Mucosa of descending colon (tissue), 3 donors: ENCODE measurements at regions not wholly inside any gene's neighbourhood (a gene's known extent, or its start where the extent isn't known, plus 50 kb on each side); places are given as distances from the start of the nearest gene placed in this dataset.

Source experiments
- ATAC-seq: fragments of 200-7000 bp; cut with Tn5 transposase; one replicate; pipeline ENCODE4 v1.9.1; 2020; ENCODE audit warnings: mild to moderate bottlenecking, moderate library complexity
- DNase-seq, 3 donors: peaks; one replicate each; pipeline ENCODE4 v3.0.0-alpha.2; 2020
- H3K36me3 ChIP-seq: fragments of 200-600 bp; one replicate; pipeline ENCODE4 v1.8.0; 2021; ENCODE audit warnings: low read depth, mild to moderate bottlenecking
- H3K4me1 ChIP-seq: fragments of 200-600 bp; one replicate; pipeline ENCODE4 v1.8.0; 2021; ENCODE audit warnings: low read depth, mild to moderate bottlenecking
- H3K4me3 ChIP-seq: fragments of 200-600 bp; one replicate; pipeline ENCODE4 v1.8.0; 2021; ENCODE audit warnings: mild to moderate bottlenecking
- H3K9me3 ChIP-seq: fragments of 200-600 bp; one replicate; pipeline ENCODE4 v1.8.0; 2021; ENCODE audit warnings: mild to moderate bottlenecking
- CTCF ChIP-seq: fragments of 200-600 bp; IDR thresholded peaks from one replicate; pipeline ENCODE4 v1.8.0; 2022; ENCODE audit warnings: antibody characterized with exemption, mild to moderate bottlenecking
- intact Hi-C, 2 donors: fragments of 100-400 bp; cut with DNase I in 1 of 2; cut with micrococcal nuclease in 1 of 2; formaldehyde crosslinking; loops; one replicate each; pipeline versions ENCODE4 v1.11.0 to v1.11.1; 2022; cut with DNase I, micrococcal nuclease
- donor health status: DM: no; HTN: no; CAD: no; lungs with moderate emphysema.
- donor health status: DM: no; HTN: no; CAD: no.
- donor health status: DM: no; HTN: yes; CAD: no.

- TF ChIP-seq CTCF = no peak
- no peak overlapping the region for H3K4me3 ChIP-seq
- DNase-seq (no peak), ATAC-seq (no peak)
- H3K4me1 ChIP-seq = no peaks in the 10 kb centered on the region
- intact Hi-C loops = no loop called here
- no peaks in the 10 kb centered on the region for H3K36me3 ChIP-seq
- peaks cover 7% of the 10 kb centered on the region for H3K9me3 ChIP-seq
Measured at GRCh38 chr10:125392154-125392553, 231.8 kb upstream of the CTBP2 start.

GRCh38 chr10:125389648-125390047, 229.3 kb upstream of the CTBP2 start:
- TF ChIP-seq CTCF = no peak
- intact Hi-C loops = no loop called here
- DNase-seq = no peak
- no peaks in the 10 kb centered on the region for H3K4me1 ChIP-seq
- ATAC-seq = no peak
- no peak overlapping the region for H3K4me3 ChIP-seq
- peaks cover 7% of the 10 kb centered on the region for H3K9me3 ChIP-seq
- no peaks in the 10 kb centered on the region for H3K36me3 ChIP-seq

- Histone ChIP-seq H3K4me3 (no peak overlapping the region), H3K4me1 (no peaks in the 10 kb centered on the region), H3K9me3 (no peaks in the 10 kb centered on the region), H3K36me3 (no peaks in the 10 kb centered on the region)
- intact Hi-C loops = no loop called here
- no peak for TF ChIP-seq CTCF
- DNase-seq (no peak), ATAC-seq (no peak)
Measured at GRCh38 chr10:125379592-125379991, 219.2 kb upstream of the CTBP2 start.

- ATAC-seq (no peak), DNase-seq (no peak)
- no peaks in the 10 kb centered on the region for H3K9me3 ChIP-seq
- no peak overlapping the region for H3K4me3 ChIP-seq
- no peaks in the 10 kb centered on the region for H3K4me1 ChIP-seq
- intact Hi-C loops = no loop called here
- TF ChIP-seq CTCF = no peak
- no peaks in the 10 kb centered on the region for H3K36me3 ChIP-seq
Measured at GRCh38 chr10:125377368-125377767, 217.0 kb upstream of the CTBP2 start.

- DNase-seq (no peak), ATAC-seq (peak; percentile 43)
- H3K4me3 ChIP-seq = no peak overlapping the region
- no peaks in the 10 kb centered on the region for H3K9me3 ChIP-seq
- TF ChIP-seq CTCF = no peak
- intact Hi-C loops = no loop called here
- H3K36me3 ChIP-seq = no peaks in the 10 kb centered on the region
- H3K4me1 ChIP-seq = no peaks in the 10 kb centered on the region
Measured at GRCh38 chr10:125375210-125375609, 214.8 kb upstream of the CTBP2 start.

- ATAC-seq (no peak), DNase-seq (no peak)
- intact Hi-C loops = no loop called here
- no peak overlapping the region for H3K4me3 ChIP-seq
- TF ChIP-seq CTCF = no peak
- no peaks in the 10 kb centered on the region for H3K36me3 ChIP-seq
- H3K9me3 ChIP-seq = no peaks in the 10 kb centered on the region
- H3K4me1 ChIP-seq = no peaks in the 10 kb centered on the region
Measured at GRCh38 chr10:125373546-125373945, 213.2 kb upstream of the CTBP2 start.
